Heart left ventricle (tissue), 13 donors: ENCODE measurements at regions not wholly inside any gene's neighbourhood (a gene's known extent, or its start where the extent isn't known, plus 50 kb on each side); places are given as distances from the start of the nearest gene placed in this dataset.

Experiments used
- POLR2A ChIP-seq, 2 donors: fragments of 450-650 bp; IDR thresholded peaks; one replicate each; pipeline ENCODE4 v1.6.1; 2017; ENCODE audit warnings: antibody characterized with exemption in 2 of 2, mild to moderate bottlenecking in 2 of 2, moderate library complexity in 2 of 2
- TF ChIP-seq, protein P1 (sequence below), 12 donors: fragments of 200-600 bp; sonication (generic) in 4 of 12; IDR thresholded peaks; one replicate each; pipeline versions ENCODE4 v1.5.0 to v1.8.0; 2018 to 2022; ENCODE audit warnings: antibody characterized with exemption in 12 of 12, mild to moderate bottlenecking in 5 of 12
- donor health status: ischemic (EF 13 %, LVEDD 7.1; RV severe dilation, severe dysfunction).
- donor health status: DM: no; HTN: yes; CAD: no.
- donor health status: DM: no; HTN: no; CAD: no.
- donor health status: ischemic (EF 25% LVEDD 6.9; RV normal size, moderate dysfunction).
- donor health status: ischemic (EF 25% LVEDD 5.7; RV mildly dilated, moderate dysfunction).
- donor health status: ischemic (EF 35%, LVEDD 5.7; RV mildly dilated, moderate dysfunction).
- donor health status: nonischemic (EF 11% LVEDD 7.7; RV severe dilation, severe dysfunction).
- donor health status: DM: yes; HTN: yes; CAD: no.
- donor health status: PGD.
- donor health status: ischemic (EF 29% LVEDD 5.4; RV normal size, mild dysfunction).
- donor health status: nonischemic (EF 23%, LVEDD 6.1; RV moderate dilation, normal function).

DNA sequence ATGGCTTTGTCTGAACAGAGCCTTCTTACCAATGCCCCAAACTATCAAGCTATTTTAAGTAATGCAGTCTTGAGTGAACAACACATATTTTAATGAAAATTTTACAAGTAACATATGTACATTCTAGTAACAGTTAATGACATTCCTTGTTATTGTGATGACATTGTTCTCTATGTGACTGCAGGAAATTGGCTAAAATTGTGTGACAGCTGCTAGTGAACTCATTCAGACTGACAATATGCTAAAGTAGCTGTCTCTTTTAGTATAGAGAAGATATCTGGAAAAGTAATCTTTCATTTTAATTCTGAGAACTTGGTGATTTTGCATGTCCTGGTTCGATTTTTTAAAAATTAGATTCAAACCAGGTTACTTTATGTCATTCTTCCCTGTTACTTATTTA is 259.8 kb upstream of the MAGI2 start:
- TF ChIP-seq, protein P1, sequence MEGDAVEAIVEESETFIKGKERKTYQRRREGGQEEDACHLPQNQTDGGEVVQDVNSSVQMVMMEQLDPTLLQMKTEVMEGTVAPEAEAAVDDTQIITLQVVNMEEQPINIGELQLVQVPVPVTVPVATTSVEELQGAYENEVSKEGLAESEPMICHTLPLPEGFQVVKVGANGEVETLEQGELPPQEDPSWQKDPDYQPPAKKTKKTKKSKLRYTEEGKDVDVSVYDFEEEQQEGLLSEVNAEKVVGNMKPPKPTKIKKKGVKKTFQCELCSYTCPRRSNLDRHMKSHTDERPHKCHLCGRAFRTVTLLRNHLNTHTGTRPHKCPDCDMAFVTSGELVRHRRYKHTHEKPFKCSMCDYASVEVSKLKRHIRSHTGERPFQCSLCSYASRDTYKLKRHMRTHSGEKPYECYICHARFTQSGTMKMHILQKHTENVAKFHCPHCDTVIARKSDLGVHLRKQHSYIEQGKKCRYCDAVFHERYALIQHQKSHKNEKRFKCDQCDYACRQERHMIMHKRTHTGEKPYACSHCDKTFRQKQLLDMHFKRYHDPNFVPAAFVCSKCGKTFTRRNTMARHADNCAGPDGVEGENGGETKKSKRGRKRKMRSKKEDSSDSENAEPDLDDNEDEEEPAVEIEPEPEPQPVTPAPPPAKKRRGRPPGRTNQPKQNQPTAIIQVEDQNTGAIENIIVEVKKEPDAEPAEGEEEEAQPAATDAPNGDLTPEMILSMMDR (IDR thresholded peaks at IDR 0.05) = no peak
- TF ChIP-seq POLR2A (IDR thresholded peaks at IDR 0.05) = no peak
